Pons (tissue), 1 donor: ENCODE measurements at regions not wholly inside any gene's neighbourhood (a gene's known extent, or its start where the extent isn't known, plus 50 kb on each side); places are given as distances from the start of the nearest gene placed in this dataset.
A peak's percentile ranks its signal among the peaks of the same experiment; 100 is the strongest.

ENCODE experiments used
- DNase-seq: peaks from one replicate; pipeline ENCODE4 v3.0.0-alpha.2; 2016; ENCODE audit warnings: low spot score

GRCh38 chr18:62629031-62629430, 86.3 kb upstream of the PHLPP1 start:
- no peak for DNase-seq

- DNase-seq, result no peak
These were observed 84.2 kb upstream of the PHLPP1 start for GRCh38 chr18:62631173-62631572.

GRCh38 chr18:62632788-62633455, 82.4 kb upstream of the PHLPP1 start:
- no peak for DNase-seq

GRCh38 chr18:62634458-62634857, 80.9 kb upstream of the PHLPP1 start:
- DNase-seq, result no peak

- no peak for DNase-seq
These were observed 80.2 kb upstream of the PHLPP1 start for GRCh38 chr18:62634979-62635630.

- DNase-seq, result no peak
These were observed 77.9 kb upstream of the PHLPP1 start for GRCh38 chr18:62637403-62637802.

GRCh38 chr18:62637807-62638687, 77.3 kb upstream of the PHLPP1 start:
- DNase-seq, result peak; percentile 21

- no peak for DNase-seq
These were observed 72.2 kb upstream of the PHLPP1 start for GRCh38 chr18:62643181-62643580.

GRCh38 chr18:62644773-62645172, 70.6 kb upstream of the PHLPP1 start:
- DNase-seq, result no peak

- DNase-seq, result no peak
These were observed 68.2 kb upstream of the PHLPP1 start for GRCh38 chr18:62647179-62647578.

GRCh38 chr18:62648045-62648678, 67.2 kb upstream of the PHLPP1 start:
- no peak for DNase-seq

- DNase-seq, result no peak
These were observed 63.9 kb upstream of the PHLPP1 start for GRCh38 chr18:62651276-62652056.

- DNase-seq, result peak; percentile 41
These were observed 63.2 kb upstream of the PHLPP1 start for GRCh38 chr18:62652057-62652629.

- no peak for DNase-seq
These were observed 59.7 kb upstream of the PHLPP1 start for GRCh38 chr18:62655520-62656219.

- no peak for DNase-seq
These were observed 57.3 kb upstream of the PHLPP1 start for GRCh38 chr18:62658028-62658427.

- DNase-seq, result no peak
These were observed 55.6 kb upstream of the PHLPP1 start for GRCh38 chr18:62659698-62660097.

- DNase-seq, result no peak
These were observed 54.6 kb upstream of the PHLPP1 start for GRCh38 chr18:62660691-62661090.

GRCh38 chr18:62663731-62664336, 51.5 kb upstream of the PHLPP1 start:
- DNase-seq, result no peak

GRCh38 chr18:62664414-62664813, 50.9 kb upstream of the PHLPP1 start:
- no peak for DNase-seq

- DNase-seq, result no peak
These were observed 50.2 kb upstream of the PHLPP1 start for GRCh38 chr18:62665188-62665587.
